A549 (cell line): ENCODE measurements at regions not wholly inside any gene's neighbourhood (a gene's known extent, or its start where the extent isn't known, plus 50 kb on each side); places are given as distances from the start of the nearest gene placed in this dataset.

Source experiments
- ATAC-seq, 2 experiments: fragments of 200-7000 bp in 1 of 2; fragments of >200 bp in 1 of 2; cut with Nextera tagmentation in 1 of 2; cut with Tn5 transposase in 1 of 2; 3 replicates each; pipeline versions ENCODE4 v1.8.0 to v1.9.1; 2018 to 2020; ENCODE audit warnings: mild to moderate bottlenecking in 1 of 2, moderate library complexity in 1 of 2
- CTCF ChIA-PET: fragments of 300-600 bp; sonication (Branson Sonifier 250); formaldehyde crosslinking; extraction: SDS; loops from one replicate; lab custom pipeline; 2021; ENCODE audit warnings: antibody characterized with exemption, inconsistent platforms; lab: Yijun Ruan, JAX
- POLR2A ChIA-PET: fragments of 350-600 bp; formaldehyde crosslinking; extraction: SDS; loops from one replicate; lab custom pipeline; 2021; ENCODE audit warnings: antibody characterized with exemption, inconsistent platforms; lab: Yijun Ruan, JAX
- DNase-seq, 2 experiments: peaks; one replicate each; pipeline versions ENCODE4 v3.0.0 to v3.0.0-alpha.2; 2011 to 2016; ENCODE audit warnings: low read depth in 1 of 2, low spot score in 1 of 2
- FAIRE-seq: peaks from 2 replicates; lab custom pipeline; 2011; peaks lifted over from hg19 to GRCh38; lab: Jason Lieb, UNC
- H3K27ac ChIP-seq, 2 experiments: fragments of >200 bp; sonication (Bioruptor Twin); formaldehyde crosslinking; 3 replicates each; pipeline ENCODE4 v1.5.1; 2016 to 2017
- H3K4me1 ChIP-seq: fragments of >200 bp; sonication (Bioruptor Twin); formaldehyde crosslinking; 3 replicates; pipeline ENCODE4 v1.6.1; 2016
- H3K4me2 ChIP-seq: fragments of >200 bp; sonication (Bioruptor Twin); formaldehyde crosslinking; 3 replicates; pipeline ENCODE4 v1.6.1; 2016
- H3K4me3 ChIP-seq: fragments of >200 bp; sonication (Bioruptor Twin); formaldehyde crosslinking; 3 replicates; pipeline ENCODE4 v1.5.1; 2016
- H3K9me3 ChIP-seq: fragments of >200 bp; sonication (Bioruptor Twin); formaldehyde crosslinking; 3 replicates; pipeline ENCODE4 v1.6.1; 2016
- CEBPB ChIP-seq, 2 experiments: fragments of >200 bp in 1 of 2; sonication (Bioruptor Twin) in 1 of 2; formaldehyde crosslinking in 1 of 2; IDR thresholded peaks; 2 replicates each; pipeline ENCODE4 v1.6.1; 2012 to 2016
- CHD4 ChIP-seq: fragments of 200-600 bp; sonication (generic); IDR thresholded peaks from 2 replicates; pipeline ENCODE4 v1.6.1; 2016; ENCODE audit warnings: antibody characterized with exemption, mild to moderate bottlenecking, borderline replicate concordance
- EHMT2 ChIP-seq: fragments of 200-600 bp; sonication (generic); IDR thresholded peaks from 2 replicates; pipeline ENCODE4 v1.6.1; 2016; ENCODE audit warnings: antibody characterized with exemption, low read depth, mild to moderate bottlenecking, moderate library complexity
- FOSB ChIP-seq: fragments of 250-450 bp; sonication (Bioruptor Pico); IDR thresholded peaks from 2 replicates; pipeline ENCODE4 v1.5.0; 2020; ENCODE audit warnings: mild to moderate bottlenecking, moderate library complexity
- FOSL2 ChIP-seq, 2 experiments: fragments of 450-650 bp in 1 of 2; fragments of >200 bp in 1 of 2; sonication (Bioruptor Twin) in 1 of 2; formaldehyde crosslinking; IDR thresholded peaks; 2 replicates each; pipeline versions ENCODE4 v1.5.0 to v1.6.1; 2016 to 2020; ENCODE audit warnings: mild to moderate bottlenecking in 1 of 2, moderate library complexity in 1 of 2
- GATA3 ChIP-seq: IDR thresholded peaks from 2 replicates; pipeline ENCODE4 v1.6.1; 2012; ENCODE audit warnings: borderline replicate concordance
- HEYL ChIP-seq: fragments of 250-450 bp; sonication (Bioruptor Pico); IDR thresholded peaks from 2 replicates; pipeline ENCODE4 v1.8.0; 2021; ENCODE audit warnings: mild to moderate bottlenecking, moderate library complexity
- KDM1A ChIP-seq: fragments of 200-600 bp; sonication (generic); IDR thresholded peaks from 2 replicates; pipeline ENCODE4 v1.6.1; 2016; ENCODE audit warnings: low read depth, mild to moderate bottlenecking
- MAZ ChIP-seq: fragments of 150-350 bp; IDR thresholded peaks from 2 replicates; pipeline ENCODE4 v1.6.1; 2014; ENCODE audit warnings: antibody characterized with exemption, low read depth, low read length, borderline replicate concordance
- NFE2L2 ChIP-seq: fragments of 150-350 bp; conservative IDR thresholded peaks from 2 replicates; pipeline ENCODE4 v1.6.1; 2014; ENCODE audit warnings: low read length
- NPAS2 ChIP-seq: fragments of 250-450 bp; sonication (Bioruptor Pico); IDR thresholded peaks from 2 replicates; pipeline ENCODE4 v1.8.0; 2022; ENCODE audit warnings: mild to moderate bottlenecking, moderate library complexity, borderline replicate concordance
- NR3C1 ChIP-seq: fragments of >200 bp; sonication (Bioruptor Twin); formaldehyde crosslinking; IDR thresholded peaks from 3 replicates; pipeline ENCODE4 v1.6.1; 2017
- PHF8 ChIP-seq: fragments of 200-600 bp; sonication (generic); IDR thresholded peaks from 2 replicates; pipeline ENCODE4 v1.6.1; 2016; ENCODE audit warnings: low read depth, mild to moderate bottlenecking, antibody characterized with exemption, moderate library complexity, borderline replicate concordance
- POLR2A ChIP-seq: IDR thresholded peaks from 2 replicates; pipeline ENCODE4 v1.6.1; 2012; ENCODE audit warnings: mild to moderate bottlenecking, low read length
- RAD21 ChIP-seq, 2 experiments: fragments of >200 bp in 1 of 2; sonication (Bioruptor Twin) in 1 of 2; formaldehyde crosslinking in 1 of 2; IDR thresholded peaks in 1 of 2; conservative IDR thresholded peaks in 1 of 2; 2 replicates in 1 of 2; 3 replicates in 1 of 2; pipeline ENCODE4 v1.6.1; 2012 to 2018; ENCODE audit warnings: inconsistent platforms in 1 of 2
- RCOR1 ChIP-seq: fragments of 150-350 bp; IDR thresholded peaks from 2 replicates; pipeline ENCODE4 v1.6.1; 2014; ENCODE audit warnings: antibody characterized with exemption, low read length, low read depth
- RNF2 ChIP-seq: fragments of 200-600 bp; sonication (generic); IDR thresholded peaks from 2 replicates; pipeline ENCODE4 v1.6.1; 2016; ENCODE audit warnings: low read depth, mild to moderate bottlenecking, antibody characterized with exemption, moderate library complexity, borderline replicate concordance
- TP53 ChIP-seq: fragments of 250-450 bp; sonication (Bioruptor Pico); IDR thresholded peaks from 2 replicates; pipeline ENCODE4 v1.5.0; 2021; ENCODE audit warnings: mild to moderate bottlenecking, moderate library complexity
- WGBS: methylation state at CpG from one replicate; pipeline ENCODE4 v1.1.6; 2017; ENCODE audit errors: missing lambda C conversion rate; 5-methylcytosine and 5-hydroxymethylcytosine counted together
- TF ChIP-seq, protein P1 (sequence below): fragments of 250-450 bp; sonication (Bioruptor Pico); IDR thresholded peaks from 2 replicates; pipeline ENCODE4 v1.5.0; 2021; ENCODE audit warnings: mild to moderate bottlenecking, moderate library complexity, borderline replicate concordance
- TF ChIP-seq, protein P2 (sequence below): fragments of >200 bp; sonication (Bioruptor Twin); formaldehyde crosslinking; IDR thresholded peaks from 3 replicates; pipeline ENCODE4 v1.5.1; 2016
- TF ChIP-seq, protein P3 (sequence below): fragments of 200-600 bp; sonication (generic); IDR thresholded peaks from 2 replicates; pipeline ENCODE4 v1.6.1; 2016; ENCODE audit warnings: antibody characterized with exemption, mild to moderate bottlenecking, moderate library complexity

DNA sequence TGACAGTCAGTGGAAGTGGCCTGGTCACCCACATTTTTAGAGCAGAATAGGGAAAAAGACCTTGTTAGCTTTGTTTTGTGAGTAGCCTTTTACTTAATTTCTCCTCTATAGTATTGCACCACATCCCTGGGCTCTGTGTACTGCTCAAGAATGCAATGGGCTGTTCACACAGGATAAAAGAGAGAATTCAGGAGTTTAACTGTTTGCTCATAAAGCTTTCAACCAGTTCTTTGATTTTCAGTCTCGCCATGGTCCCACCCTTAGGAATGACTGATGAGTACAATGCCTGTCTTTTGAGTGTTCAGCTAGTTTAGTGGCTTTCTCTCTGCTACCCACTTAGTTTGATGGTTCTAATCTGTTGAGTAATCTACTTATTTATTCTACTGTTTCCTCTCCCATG is 129.7 kb downstream of the PLG start:
- Histone ChIP-seq H3K4me1 (no peaks in the 10 kb centered on the region), H3K4me2 (no peak overlapping the region), H3K4me3 (no peak overlapping the region), H3K27ac (no peak overlapping the region), H3K9me3 (no peaks in the 10 kb centered on the region)
- ChIA-PET CTCF (no interaction called here), POLR2A (no interaction called here)
- DNase-seq (peak in 1 of 2 experiments; percentile 9), ATAC-seq (no peak; a peak in 1 of 6 replicates), FAIRE-seq (no peak)
- no peak for TF ChIP-seq FOSB (CRISPR knock-in tag)
- TF ChIP-seq, protein P1, sequence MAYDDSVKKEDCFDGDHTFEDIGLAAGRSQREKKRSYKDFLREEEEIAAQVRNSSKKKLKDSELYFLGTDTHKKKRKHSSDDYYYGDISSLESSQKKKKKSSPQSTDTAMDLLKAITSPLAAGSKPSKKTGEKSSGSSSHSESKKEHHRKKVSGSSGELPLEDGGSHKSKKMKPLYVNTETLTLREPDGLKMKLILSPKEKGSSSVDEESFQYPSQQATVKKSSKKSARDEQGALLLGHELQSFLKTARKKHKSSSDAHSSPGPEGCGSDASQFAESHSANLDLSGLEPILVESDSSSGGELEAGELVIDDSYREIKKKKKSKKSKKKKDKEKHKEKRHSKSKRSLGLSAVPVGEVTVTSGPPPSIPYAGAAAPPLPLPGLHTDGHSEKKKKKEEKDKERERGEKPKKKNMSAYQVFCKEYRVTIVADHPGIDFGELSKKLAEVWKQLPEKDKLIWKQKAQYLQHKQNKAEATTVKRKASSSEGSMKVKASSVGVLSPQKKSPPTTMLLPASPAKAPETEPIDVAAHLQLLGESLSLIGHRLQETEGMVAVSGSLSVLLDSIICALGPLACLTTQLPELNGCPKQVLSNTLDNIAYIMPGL (CRISPR knock-in tag) = no peak
- TF ChIP-seq CHD4 = no peak
- no peak for TF ChIP-seq EHMT2
- TF ChIP-seq, protein P2, sequence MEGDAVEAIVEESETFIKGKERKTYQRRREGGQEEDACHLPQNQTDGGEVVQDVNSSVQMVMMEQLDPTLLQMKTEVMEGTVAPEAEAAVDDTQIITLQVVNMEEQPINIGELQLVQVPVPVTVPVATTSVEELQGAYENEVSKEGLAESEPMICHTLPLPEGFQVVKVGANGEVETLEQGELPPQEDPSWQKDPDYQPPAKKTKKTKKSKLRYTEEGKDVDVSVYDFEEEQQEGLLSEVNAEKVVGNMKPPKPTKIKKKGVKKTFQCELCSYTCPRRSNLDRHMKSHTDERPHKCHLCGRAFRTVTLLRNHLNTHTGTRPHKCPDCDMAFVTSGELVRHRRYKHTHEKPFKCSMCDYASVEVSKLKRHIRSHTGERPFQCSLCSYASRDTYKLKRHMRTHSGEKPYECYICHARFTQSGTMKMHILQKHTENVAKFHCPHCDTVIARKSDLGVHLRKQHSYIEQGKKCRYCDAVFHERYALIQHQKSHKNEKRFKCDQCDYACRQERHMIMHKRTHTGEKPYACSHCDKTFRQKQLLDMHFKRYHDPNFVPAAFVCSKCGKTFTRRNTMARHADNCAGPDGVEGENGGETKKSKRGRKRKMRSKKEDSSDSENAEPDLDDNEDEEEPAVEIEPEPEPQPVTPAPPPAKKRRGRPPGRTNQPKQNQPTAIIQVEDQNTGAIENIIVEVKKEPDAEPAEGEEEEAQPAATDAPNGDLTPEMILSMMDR = no peak
- no peak for TF ChIP-seq POLR2A
- no peak for TF ChIP-seq RCOR1
- TF ChIP-seq, protein P3, sequence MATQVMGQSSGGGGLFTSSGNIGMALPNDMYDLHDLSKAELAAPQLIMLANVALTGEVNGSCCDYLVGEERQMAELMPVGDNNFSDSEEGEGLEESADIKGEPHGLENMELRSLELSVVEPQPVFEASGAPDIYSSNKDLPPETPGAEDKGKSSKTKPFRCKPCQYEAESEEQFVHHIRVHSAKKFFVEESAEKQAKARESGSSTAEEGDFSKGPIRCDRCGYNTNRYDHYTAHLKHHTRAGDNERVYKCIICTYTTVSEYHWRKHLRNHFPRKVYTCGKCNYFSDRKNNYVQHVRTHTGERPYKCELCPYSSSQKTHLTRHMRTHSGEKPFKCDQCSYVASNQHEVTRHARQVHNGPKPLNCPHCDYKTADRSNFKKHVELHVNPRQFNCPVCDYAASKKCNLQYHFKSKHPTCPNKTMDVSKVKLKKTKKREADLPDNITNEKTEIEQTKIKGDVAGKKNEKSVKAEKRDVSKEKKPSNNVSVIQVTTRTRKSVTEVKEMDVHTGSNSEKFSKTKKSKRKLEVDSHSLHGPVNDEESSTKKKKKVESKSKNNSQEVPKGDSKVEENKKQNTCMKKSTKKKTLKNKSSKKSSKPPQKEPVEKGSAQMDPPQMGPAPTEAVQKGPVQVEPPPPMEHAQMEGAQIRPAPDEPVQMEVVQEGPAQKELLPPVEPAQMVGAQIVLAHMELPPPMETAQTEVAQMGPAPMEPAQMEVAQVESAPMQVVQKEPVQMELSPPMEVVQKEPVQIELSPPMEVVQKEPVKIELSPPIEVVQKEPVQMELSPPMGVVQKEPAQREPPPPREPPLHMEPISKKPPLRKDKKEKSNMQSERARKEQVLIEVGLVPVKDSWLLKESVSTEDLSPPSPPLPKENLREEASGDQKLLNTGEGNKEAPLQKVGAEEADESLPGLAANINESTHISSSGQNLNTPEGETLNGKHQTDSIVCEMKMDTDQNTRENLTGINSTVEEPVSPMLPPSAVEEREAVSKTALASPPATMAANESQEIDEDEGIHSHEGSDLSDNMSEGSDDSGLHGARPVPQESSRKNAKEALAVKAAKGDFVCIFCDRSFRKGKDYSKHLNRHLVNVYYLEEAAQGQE = no peak
- TF ChIP-seq KDM1A = no peak
- 15% methylated on average over 1 of the region's 1 CpG for WGBS

DNA sequence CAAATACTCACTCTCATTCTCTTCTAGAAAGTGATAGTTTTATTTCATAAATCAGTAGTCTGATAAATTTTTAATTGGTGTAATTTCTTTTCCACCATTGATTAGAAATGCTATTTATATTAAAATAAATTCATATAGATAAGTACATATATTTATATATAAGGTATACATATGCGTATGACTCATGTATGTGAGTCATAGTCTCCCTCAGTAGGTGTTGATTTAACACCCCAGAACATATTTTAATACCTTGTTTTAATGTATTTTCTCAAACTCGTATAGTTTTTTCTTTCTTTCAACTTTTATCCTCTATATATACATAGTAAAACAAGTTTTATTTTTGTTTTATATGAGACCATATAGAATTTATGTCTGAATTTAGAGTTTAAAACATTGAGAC is 130.4 kb downstream of the PLG start:
- no peak overlapping the region for H3K4me2 ChIP-seq
- no peaks in the 10 kb centered on the region for H3K9me3 ChIP-seq
- H3K4me1 ChIP-seq = no peaks in the 10 kb centered on the region
- H3K27ac ChIP-seq = no peak overlapping the region
- ChIA-PET POLR2A (no interaction called here), CTCF (no interaction called here)
- ATAC-seq = no peak
- 11% methylated on average over 2 of the region's 2 CpGs for WGBS
- no peak overlapping the region for H3K4me3 ChIP-seq
- TF ChIP-seq TP53 (CRISPR knock-in tag) (no peak), PHF8 (no peak)
- no peak for FAIRE-seq
- no peak for DNase-seq

DNA sequence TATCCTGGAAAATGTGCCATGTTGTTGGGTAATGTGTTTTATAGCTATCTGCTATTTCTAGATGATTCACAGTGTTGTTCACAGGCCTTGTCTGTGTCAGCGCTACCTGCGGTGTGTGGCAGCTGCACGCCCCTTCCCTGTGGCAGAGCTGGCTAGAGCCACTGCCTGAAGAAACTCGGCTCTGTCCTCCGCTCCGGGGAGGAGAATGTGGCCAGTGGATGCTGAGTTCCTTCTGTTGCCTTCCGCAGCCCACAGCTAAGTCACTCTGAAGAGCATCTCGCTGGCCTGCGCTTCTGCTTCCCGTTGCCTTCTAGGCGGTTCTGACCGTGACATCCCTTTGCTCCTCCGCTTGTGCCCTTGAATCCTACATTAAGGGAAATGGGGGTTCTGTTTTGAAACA is 135.1 kb downstream of the PLG start:
- H3K27ac ChIP-seq = no peak overlapping the region
- H3K9me3 ChIP-seq = no peaks in the 10 kb centered on the region
- no peaks in the 10 kb centered on the region for H3K4me1 ChIP-seq
- ATAC-seq = no peak
- TF ChIP-seq GATA3 (no peak), RCOR1 (no peak), NR3C1 (no peak), MAZ (no peak), POLR2A (no peak), RNF2 (no peak), FOSL2 (IDR thresholded peaks at IDR 0.05) (no peak), FOSL2 (CRISPR knock-in tag; IDR thresholded peaks at IDR 0.05) (no peak), NFE2L2 (no peak), HEYL (CRISPR knock-in tag) (no peak), RAD21 (conservative IDR thresholded peaks at IDR 0.05 in 1 of 2, IDR thresholded peaks at IDR 0.05 in 1 of 2) (no peak), NPAS2 (CRISPR knock-in tag) (no peak), CEBPB (IDR thresholded peaks at IDR 0.05) (no peak)
- TF ChIP-seq, protein P2 = no peak
- no peak overlapping the region for H3K4me2 ChIP-seq
- FAIRE-seq = no peak
- H3K4me3 ChIP-seq = no peak overlapping the region
- CTCF ChIA-PET = no interaction called here
- 73% methylated on average over 11 of the region's 13 CpGs for WGBS
- POLR2A ChIA-PET = no interaction called here
- DNase-seq = no peak
